T-helper 2 cell (primary cell): ENCODE measurements at regions not wholly inside any gene's neighbourhood (a gene's known extent, or its start where the extent isn't known, plus 50 kb on each side); places are given as distances from the start of the nearest gene placed in this dataset.
"Not testable (repeated sequence)": the region's sequence is repeated elsewhere in the genome, so short reads cannot be mapped to it uniquely, and the experiment has no call there.

ENCODE experiments used
- DNase-seq, 5 experiments: peaks; one replicate each; pipeline versions ENCODE4 v3.0.0 to v3.0.0-alpha.2; 2012 to 2022

- peak in 1 of 5 experiments; percentile 80 for DNase-seq
These were observed 484.4 kb downstream of the ATP23 start for GRCh38 chr12:58425481-58426392.

GRCh38 chr12:58426437-58426836, 485.1 kb downstream of the ATP23 start:
- DNase-seq = not testable (repeated sequence)

GRCh38 chr12:58433959-58434358, 486.3 kb downstream of the LRIG3 start:
- DNase-seq = no peak

- no peak for DNase-seq
These were observed 485.6 kb downstream of the LRIG3 start for GRCh38 chr12:58434726-58435125.

GRCh38 chr12:58435647-58436046, 484.7 kb downstream of the LRIG3 start:
- DNase-seq = no peak

GRCh38 chr12:58441483-58441882, 478.8 kb downstream of the LRIG3 start:
- no peak for DNase-seq

- DNase-seq = peak in 1 of 5 experiments; percentile 38
These were observed 476.9 kb downstream of the LRIG3 start for GRCh38 chr12:58443273-58443980.

- DNase-seq = no peak
These were observed 476.3 kb downstream of the LRIG3 start for GRCh38 chr12:58443981-58444371.

GRCh38 chr12:58450868-58451482, 469.3 kb downstream of the LRIG3 start:
- no peak for DNase-seq

GRCh38 chr12:58452546-58452945, 467.8 kb downstream of the LRIG3 start:
- no peak for DNase-seq

- no peak for DNase-seq
These were observed 467.0 kb downstream of the LRIG3 start for GRCh38 chr12:58453306-58453705.

- no peak for DNase-seq
These were observed 465.2 kb downstream of the LRIG3 start for GRCh38 chr12:58455136-58455535.

GRCh38 chr12:58458102-58458501, 462.2 kb downstream of the LRIG3 start:
- DNase-seq = no peak

- no peak for DNase-seq
These were observed 461.1 kb downstream of the LRIG3 start for GRCh38 chr12:58459191-58459590.

- no peak for DNase-seq
These were observed 457.3 kb downstream of the LRIG3 start for GRCh38 chr12:58463051-58463450.

- DNase-seq = no peak
These were observed 454.9 kb downstream of the LRIG3 start for GRCh38 chr12:58465418-58465817.

GRCh38 chr12:58470266-58471010, 449.9 kb downstream of the LRIG3 start:
- DNase-seq = peak in 1 of 5 experiments; percentile 43

GRCh38 chr12:58479401-58479800, 440.9 kb downstream of the LRIG3 start:
- no peak for DNase-seq

GRCh38 chr12:58481811-58482210, 438.5 kb downstream of the LRIG3 start:
- no peak for DNase-seq

- DNase-seq = no peak
These were observed 433.0 kb downstream of the LRIG3 start for GRCh38 chr12:58487255-58487654.

GRCh38 chr12:58487678-58488161, 432.6 kb downstream of the LRIG3 start:
- DNase-seq = no peak

GRCh38 chr12:58489394-58489793, 430.9 kb downstream of the LRIG3 start:
- DNase-seq = no peak

GRCh38 chr12:58491306-58491705, 429.0 kb downstream of the LRIG3 start:
- DNase-seq = no peak
